ENCODE measurements at regions not wholly inside any gene's neighbourhood (a gene's known extent, or its start where the extent isn't known, plus 50 kb on each side); places are given as distances from the start of the nearest gene placed in this dataset.

DNA sequence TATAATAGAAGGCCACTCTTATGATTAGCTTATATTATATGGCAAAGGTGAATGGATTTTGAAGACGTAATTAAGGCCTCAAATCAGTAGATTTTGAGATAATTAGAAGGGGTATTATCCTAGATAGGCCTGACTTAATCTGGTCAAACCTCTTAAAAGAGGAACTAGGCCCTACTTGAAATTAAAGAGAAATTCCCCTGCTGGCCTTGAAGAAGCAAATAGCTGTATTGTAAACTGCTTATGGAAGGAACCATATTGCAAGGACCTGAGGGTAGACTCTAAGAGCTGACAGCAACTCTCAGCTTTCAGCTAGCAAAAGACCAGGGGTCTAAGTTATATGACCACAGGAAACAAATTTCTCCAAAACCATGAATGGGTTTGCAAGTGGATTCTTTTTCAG lies 219.0 kb upstream of the ONECUT1 start:
- DNase-seq: no peak

DNA sequence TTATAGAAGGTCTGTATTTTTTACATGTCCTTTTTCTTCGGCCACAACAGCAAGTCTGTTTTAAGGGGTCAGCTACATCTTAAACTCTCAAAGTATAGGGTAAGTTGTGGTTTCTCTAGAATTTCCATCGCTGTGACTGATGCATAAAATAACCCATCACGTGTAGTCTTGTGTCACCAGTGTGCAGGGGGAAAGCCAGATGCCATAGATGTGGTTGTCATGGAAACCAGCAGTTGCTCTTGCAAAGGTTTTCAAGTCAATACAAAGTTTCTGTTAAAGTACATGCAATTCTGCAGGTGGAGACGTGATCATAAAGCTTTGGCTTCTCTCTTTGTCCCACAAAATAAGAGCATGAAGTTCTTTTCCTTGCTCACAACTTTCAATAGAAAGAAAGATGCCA lies 210.3 kb upstream of the ONECUT1 start:
- DNase-seq: no peak

DNA sequence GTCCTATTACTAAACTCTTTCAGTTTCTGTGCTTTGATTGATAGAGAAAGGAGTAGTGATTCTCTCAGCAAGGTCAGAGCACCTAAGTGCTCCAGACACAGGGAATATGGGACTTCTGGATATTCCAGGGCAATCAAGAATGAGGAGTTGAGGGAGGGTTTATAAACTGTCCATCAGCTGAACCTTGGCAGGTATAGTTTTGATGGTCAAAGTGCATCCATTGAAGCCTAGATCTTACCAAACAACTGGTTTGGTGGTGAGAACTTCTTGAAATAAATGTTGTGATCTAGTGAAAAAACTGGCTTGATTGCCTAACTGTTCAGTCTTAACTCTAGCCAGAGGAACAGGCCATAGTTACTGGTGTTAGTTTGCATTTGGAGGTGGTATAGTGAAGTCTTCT lies 207.0 kb upstream of the ONECUT1 start:
- no peak for DNase-seq

DNA sequence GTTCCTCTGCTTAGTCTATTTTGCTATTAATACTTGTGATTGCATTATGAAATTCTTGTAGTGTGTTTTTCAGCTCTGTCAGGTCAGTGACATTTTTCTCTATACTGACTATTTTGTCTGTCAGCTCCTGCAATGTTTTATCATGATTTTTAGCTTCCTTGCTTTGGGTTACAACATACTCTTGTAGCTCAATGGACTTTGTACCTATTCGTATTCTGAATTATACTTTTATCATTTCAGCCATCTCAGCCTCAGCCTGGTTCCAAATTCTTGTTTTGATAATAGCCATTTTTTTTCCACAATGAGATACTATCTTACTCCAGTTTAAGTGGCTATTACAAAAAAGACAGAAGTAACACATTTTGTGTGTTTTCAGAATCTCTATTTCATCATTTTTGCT lies 204.2 kb upstream of the ONECUT1 start:
- DNase-seq: no peak

DNA sequence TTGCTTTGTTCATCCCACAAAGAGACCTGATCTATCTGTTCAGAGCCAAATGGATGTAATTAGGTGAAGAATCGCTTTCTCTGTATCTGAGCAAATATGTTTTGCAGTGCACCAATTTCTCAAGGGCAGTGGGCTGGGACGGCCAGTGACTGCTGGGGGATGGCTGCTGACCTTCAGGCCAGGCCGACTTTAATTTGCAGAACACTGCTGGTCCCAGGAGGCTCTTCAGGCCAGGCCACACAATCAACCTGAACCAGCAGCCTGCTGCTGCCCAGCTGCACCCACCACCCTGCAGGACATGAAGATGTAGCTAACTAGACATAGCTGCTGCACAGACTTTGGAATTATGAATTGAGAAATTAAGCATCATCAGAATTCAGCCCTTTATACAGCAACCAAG lies 194.4 kb upstream of the ONECUT1 start:
- DNase-seq: no peak

DNA sequence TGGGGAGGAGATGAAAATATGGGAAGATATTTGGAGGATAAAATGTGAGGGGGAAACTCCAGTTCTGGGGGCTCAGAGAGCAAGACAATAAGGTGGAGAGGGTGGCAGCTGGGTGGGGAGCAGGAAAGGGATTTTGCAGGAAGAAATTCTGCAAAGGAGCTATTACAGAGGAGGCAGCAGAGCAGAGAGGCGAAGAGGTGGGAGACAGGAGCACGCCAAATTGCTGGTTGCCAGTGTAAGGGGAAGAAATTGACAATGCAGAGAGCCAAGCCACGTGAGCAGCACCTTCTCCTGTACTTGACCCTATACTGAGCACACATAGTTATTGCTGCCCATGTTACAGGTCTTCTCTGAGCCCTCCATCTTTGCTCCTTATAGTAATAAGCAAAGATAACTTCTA lies 190.3 kb upstream of the ONECUT1 start:
- no peak for DNase-seq

DNA sequence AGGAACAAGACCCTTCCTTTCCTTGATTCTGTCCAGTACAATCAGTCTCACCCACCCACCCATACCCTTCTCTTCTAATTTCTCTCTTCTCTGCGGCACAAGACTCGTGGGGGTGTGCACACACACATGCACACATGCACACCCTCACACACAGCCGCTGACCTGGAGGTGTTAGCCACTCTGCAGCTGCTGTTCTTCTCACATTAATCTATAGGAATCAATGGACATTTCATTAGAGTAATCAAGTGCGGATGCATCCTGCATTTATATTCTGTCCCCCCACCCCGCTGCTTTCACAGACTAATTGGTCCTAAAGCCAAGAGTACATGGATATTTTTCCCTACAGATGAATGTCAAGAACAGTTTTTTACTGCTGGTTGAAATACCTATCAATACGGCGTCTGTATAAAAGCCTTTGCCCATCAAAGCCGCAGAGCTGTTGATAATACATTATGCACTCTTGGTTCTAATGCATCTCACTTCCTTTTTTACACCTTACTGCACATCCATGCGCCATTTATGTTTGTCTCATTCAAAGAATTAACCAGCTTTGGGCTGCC lies 186.5 kb upstream of the ONECUT1 start:
- DNase-seq: no peak

DNA sequence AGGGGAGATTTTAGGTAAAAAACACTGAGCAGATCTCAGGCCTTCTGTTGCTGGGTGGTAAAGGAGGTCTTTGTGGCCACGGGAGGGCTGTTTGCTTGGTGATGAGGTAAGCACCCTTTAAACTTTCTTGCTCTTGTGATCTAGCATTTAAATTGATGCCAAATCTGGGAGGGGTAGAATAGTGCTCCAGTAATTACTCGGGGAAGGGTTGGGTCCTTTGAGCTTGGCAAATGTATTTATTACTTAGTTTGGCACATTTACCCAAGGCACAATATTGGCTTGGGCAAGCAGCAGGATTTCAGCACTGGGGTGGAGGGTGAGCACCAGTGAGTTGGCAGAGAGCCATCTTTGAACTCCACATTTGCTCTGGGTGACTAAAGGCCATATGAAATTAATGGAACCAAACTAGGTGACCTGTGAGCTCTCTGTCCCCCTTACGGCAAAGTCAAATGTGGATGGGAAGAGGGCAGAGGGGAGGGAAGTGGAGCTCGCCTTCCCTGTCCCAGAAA lies 185.9 kb upstream of the ONECUT1 start:
- no peak for DNase-seq

DNA sequence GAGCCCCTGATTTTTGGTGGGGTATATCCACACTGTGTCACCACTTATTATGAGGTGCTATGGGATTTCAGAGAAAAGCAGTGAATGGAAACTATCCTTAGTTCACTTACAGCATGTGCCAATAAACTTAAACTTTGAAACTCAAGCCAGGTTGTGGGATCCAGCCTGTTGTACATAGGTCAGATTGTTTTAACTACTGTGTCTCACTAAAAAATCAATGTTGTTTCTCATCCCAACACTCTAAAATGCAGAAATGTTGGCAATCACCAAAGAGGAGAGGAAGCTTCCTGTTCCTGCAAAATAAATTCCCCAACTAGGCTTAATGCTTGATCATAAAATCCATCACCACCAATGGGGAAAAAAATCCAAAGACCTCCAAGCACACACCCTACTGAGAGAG lies 173.7 kb upstream of the ONECUT1 start:
- DNase-seq: no peak

DNA sequence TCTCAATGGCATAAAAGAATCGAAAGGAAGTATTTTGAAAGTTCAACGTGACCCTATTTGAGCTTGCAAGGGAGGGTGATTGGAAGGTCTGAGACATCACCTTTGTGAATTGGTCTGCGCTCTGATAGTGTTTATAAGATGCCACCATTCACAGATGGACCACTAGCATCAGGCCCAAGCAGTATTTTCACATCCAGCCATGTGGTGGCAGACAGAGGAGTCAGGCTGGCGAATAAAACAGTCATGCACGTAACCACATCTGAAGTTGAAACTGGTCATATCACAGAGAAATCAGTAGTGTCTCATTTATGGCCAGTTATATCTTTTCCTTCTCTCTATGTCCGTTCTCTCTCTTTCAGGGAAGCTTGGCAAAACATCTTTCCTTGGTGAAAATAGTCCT lies 170.1 kb upstream of the ONECUT1 start:
- no peak for DNase-seq

DNA sequence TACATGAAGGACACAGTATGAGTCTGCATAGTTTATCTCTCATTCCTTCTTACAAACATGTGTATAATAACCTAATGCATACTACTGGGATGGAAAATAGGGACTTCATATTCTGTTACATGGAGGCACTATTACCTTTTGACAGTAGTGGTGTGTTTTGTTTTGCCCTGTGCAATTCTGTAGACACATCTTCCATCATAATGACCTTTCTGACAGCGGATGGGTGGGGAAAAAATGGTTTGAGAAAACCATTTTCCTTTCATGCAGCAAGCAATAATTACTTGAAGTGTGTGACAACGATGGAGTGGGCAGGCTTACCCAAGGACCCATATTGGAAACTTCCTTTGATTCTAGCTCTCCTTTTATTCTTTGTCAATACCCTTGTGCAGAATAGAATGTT lies 153.6 kb upstream of the ONECUT1 start:
- no peak for DNase-seq

DNA sequence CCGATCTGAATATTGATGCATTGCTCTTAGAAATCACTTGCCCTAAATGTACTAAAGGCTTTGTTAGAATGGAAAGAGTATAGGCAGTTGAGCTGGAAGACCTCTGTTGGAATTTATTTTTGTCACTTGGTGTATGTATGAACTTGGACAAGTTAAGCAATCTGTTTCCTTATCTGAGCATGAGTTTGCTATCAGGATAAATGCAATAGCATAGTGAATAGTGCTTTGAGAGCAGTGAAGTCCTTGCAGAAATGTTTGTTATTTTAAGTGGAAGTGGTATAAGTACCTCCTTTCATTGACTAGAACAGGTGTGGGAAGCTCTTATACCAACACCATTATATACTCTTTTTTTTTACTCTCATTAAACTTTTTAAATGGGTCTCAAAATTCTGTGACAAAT lies 146.4 kb upstream of the ONECUT1 start:
- DNase-seq: no peak

DNA sequence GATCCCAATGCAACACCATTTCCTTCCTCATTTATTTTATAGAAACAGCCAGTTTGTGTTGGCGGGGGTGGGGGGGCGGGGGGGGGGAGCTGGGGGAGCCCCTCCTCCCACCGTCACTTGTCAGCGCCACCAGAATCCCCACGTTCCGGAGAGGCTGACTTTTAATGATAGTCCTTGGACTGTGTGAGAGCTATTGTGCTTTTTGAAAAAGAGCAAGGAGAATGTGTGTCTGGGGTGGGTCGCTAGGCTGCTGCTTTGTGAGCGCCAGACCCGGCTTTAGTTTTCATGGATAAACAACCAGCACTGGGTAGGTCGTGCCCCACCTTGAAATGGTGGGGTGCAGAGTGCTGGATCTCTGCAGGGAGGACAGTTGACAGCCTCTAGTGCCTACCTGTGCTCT lies 135.0 kb upstream of the ONECUT1 start:
- DNase-seq: no peak

DNA sequence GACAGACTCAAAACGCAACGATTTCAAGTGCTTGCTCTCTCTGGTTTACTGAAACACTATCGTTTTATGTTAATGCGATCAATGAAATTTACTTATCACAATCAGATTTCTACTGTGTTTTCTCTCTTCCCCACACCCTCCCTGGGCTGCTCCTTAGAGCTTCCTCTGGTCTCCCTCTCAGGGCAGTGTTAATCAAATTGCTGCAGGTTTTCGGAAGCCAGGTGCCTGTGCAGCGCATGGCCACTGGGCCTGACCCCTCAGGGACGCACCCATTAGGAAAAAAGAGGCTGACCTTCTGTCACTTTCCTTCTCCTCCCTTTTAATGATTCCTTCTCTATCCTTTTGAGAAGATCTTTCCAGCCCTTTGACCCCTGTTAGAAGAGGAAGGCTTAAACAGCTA lies 134.5 kb upstream of the ONECUT1 start:
- no peak for DNase-seq

DNA sequence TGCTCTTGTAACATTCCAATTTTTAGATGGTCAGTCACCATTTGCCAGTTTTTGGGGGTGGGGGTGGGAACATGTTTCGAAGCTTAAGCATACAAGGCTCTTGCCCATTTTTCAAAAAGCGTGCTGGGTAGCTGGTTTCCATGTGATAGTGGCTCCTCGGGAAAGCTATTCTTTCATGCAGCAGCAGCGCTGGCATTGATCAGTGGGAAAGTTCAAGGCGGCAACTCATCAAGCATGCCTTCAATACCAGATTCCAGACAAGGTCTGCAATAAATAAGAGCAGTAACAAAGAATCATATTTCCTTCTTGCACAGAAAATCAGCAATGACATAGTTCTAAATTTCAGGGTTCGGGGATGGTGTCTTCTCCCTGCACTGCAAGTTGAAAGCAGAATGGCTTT lies 133.5 kb upstream of the ONECUT1 start:
- DNase-seq: no peak

DNA sequence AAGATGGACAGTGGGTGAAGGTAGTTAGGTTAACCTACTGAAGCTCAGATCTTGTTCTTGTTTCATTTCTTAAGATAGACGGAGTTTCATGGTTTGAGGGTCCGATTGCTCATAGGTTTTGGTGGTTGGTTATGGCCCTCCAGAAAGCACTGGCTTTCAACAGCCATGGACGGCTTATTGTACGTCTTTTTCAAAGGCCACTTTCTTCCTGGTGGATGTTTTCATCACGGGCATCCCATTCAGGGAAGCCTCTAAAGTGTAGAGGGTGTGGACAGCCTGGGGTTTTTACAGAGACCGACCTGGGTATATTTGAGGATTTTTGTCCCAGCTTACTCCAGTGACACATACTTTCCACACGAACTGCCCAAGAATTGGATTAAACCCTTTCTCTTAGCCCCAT lies 132.7 kb upstream of the ONECUT1 start:
- no peak for DNase-seq

DNA sequence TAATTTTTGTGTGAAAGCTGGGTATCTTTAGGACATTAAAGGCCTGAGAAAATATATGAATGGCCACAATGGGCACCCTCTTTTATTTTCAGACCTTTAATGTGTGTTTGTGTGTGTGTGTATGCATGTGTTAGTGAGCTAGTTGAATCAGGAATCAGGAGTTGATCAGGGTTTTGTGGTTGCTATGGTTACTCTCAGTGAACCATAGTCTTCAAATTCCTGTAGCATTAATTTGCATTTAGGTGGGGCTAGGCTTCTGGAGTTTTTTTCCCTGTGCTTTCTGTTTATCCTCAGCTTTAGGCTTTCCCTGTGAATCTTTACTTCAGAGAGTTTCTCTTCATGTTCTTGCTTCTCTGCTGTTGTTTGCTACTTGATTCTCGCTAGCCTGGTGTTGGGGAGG lies 122.0 kb upstream of the ONECUT1 start:
- DNase-seq: no peak

DNA sequence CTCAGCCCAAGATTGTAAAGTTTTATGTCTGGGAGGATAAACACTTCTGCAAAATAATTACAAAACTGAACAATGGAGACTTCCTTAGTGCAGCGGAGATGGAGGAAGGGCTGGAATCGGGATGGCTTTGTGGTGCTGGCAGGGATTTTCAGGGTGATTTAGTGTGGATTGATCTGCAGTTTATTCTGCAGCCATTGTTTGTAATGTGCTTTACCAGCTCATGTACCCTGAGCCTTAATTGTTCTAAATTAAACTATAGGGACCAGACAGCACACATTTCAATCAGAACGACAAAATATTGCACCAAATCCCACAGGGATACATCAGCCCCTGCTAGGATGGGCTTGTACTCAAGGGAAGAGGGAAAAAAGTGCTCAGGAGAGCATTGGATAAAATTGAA lies 103.2 kb upstream of the ONECUT1 start:
- DNase-seq: no peak

DNA sequence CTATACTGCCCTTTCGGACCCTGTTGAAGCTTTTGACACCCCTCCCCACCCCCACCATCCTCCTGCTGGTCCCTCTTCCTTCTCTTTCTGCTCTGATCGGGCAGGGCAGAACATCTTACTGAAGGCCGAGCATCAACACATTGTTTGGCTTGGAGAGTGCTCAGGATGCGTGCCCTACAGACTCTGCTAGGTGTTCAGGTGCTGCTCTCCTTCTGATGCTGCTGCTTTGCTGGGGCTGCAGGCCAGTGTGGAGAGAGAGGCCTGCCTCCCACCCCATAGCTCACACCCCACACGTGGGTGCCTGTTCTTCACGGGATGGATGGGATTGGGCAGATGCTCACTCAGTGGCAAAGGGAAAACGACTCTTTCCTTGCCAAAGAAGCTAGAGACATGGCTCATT lies 89.8 kb upstream of the ONECUT1 start:
- DNase-seq: no peak

DNA sequence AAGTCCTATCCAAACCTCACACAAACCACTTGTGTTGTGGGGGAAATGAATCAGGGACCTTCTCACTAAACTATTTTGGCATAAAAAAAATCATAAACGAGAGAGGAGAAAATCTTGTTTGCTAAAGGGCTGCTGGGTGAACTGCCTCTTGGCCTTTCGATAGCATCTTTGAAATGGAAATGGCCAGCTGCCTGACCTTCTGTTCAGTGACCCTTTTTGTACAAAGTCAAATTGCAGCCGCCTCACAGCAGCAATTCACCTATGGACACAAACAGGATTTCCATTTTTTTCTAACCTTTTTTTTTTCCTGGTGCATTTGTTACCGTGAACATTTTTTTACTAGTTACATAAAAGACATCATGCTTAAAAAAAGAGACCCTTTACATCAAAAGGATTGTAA lies 89.0 kb upstream of the ONECUT1 start:
- no peak for DNase-seq

DNA sequence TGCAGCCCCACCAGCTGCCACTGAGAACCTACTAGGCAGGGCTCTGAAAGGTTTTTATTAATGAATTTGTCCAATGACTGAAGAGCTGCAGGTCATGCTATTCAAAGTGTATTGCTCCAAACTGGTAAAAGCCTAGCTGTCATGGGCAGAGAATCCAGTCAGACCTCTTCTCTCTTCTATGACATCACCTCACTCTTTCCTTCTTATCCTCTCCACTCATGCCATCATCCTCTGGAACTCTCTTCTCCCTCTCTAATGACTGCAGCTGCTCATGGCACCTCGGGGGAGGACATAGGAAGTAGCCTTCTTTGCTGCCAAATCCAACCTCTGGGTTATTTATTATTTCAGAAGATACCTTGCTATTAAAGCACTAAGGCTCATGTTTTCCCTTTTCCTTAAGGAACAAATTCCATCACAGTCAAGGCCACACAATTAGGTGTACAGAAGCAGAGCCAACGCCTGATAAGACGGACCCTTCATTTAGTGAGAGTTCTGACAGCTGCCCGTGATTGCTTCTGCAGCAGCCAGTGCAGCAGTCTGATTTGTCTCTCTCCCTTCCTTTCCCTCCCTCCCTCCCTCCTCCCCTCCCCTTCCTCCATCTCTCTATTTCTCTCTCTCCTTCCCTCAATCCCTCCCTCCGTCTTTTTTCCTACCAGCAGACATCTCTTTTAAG lies 87.0 kb upstream of the ONECUT1 start:
- DNase-seq: no peak

DNA sequence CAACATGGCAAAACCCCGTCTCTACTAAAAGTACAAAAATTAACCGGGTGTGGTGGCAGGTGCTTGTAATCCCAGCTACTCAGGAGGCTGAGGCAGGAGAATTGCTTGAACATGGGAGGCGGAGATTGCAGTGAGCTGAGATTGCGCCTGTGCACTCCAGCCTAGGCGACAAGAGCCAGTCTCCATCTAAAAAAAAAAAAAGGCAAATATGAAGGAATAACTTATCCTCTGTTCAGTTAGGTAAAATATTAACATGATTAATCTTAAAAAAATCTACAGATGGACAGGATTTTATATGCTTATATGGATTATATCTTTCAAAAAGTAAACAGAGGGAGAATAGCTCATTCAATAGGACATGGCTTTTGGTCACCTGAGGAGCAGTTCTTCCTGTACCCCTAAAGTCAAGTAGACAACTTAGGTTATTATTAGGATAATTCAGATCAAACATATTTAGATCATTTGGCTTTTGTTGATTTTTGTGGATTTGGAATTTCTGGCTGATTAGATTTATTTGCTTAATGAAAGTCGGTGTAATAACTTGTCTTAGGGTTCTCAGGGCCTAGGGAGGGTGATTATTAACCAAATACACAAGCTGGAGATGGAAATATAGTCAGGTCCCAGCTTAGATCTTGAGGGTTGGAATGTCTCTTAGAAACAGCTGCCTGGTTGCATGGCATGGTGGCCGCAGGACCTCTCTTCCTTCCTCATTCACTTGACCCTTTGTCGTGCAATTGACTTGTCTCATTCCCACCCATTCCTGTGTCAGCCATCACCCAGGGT lies 82.1 kb upstream of the ONECUT1 start:
- no peak for DNase-seq

DNA sequence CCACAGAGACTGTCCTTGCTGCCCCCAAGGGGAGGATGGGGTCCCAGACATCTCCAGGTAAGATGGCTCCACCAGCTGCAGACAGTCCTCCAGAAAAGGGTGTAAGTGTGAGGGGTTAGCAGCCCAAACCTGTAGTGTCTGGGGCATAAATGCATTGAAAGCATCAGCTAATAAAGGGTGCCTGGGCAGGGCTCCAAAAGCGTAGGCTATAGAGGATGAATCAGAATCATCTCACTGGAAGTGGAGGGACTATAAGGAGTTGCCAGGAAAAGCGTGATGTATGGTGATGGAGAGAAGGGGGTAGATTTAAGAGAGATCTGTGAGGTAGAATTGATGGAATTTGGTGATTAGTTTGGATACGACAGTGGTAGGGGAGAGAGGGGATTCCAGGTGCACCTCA lies 79.9 kb upstream of the ONECUT1 start:
- no peak for DNase-seq

DNA sequence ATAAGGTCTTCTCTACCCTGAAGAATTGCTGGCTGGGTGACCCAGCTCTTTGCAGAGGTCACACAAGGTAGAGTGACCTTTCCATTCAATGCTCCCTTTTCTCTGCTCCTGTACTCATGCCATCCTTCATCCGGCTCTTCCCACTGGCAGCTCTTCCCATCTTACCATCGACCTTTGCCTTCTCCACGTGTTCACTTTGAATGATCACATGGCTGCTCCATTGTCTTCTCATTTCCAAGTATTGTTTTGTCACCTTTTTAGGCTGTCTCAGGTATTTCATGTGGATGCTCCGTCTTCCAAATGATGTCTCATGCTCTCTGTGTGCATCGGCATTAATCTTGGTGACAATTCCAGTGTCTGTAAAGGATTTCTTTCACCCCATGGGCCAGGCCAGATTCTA lies 76.6 kb upstream of the ONECUT1 start:
- DNase-seq: no peak

Measured in C1 segment of cervical spinal cord (tissue), 14 donors.